ENCODE measurements at regions not wholly inside any gene's neighbourhood (a gene's known extent, or its start where the extent isn't known, plus 50 kb on each side); places are given as distances from the start of the nearest gene placed in this dataset.

GRCh38 chr6:140398076-140398475, 1023.6 kb upstream of the CITED2 start:
- Histone ChIP-seq H3K4me3 (ENCODE audit: low read length in 2 of 2) (no peak overlapping the region), H3K27ac (ENCODE audit: low read depth in 1 of 2, low read length in 1 of 2) (no peak overlapping the region), H3K9me3 (ENCODE audit: control insufficient read depth in 2 of 2, insufficient read depth in 1 of 2, low read length in 1 of 2) (no peaks in the 10 kb centered on the region), H3K27me3 (ENCODE audit: control insufficient read depth in 2 of 2, insufficient read depth in 1 of 2, low read length in 1 of 2) (no peaks in the 10 kb centered on the region), H3K36me3 (ENCODE audit: control insufficient read depth in 2 of 2, insufficient read depth in 2 of 2, low read length in 1 of 2) (no peaks in the 10 kb centered on the region), H3K4me1 (ENCODE audit: control insufficient read depth in 2 of 2, insufficient read depth in 2 of 2, low read length in 2 of 2) (no peaks in the 10 kb centered on the region)
- no peak for DNase-seq (ENCODE audit: low read depth in 6 of 9, low spot score in 9 of 9)

DNA sequence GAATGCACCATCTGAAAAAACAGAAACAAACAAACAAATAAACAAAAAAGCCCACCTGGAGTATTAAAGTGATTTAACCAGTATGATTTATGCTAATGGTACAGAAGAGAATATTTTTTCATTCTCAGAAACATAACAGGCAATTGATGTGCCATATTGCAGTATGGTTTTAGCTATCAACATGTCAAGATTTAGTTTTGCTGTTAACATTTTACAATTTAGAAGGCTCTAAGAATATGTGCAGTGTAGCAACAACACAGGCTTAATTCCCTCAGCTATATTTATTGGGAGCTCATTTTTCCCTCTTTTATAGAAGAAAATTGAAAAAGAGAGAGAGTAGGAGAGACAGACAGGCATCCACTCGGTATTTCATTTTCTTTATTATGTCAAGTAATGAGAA, 1022.7 kb upstream of the CITED2 start:
- Histone ChIP-seq H3K27ac (ENCODE audit: low read depth in 1 of 2, low read length in 1 of 2) (no peak overlapping the region), H3K27me3 (ENCODE audit: control insufficient read depth in 2 of 2, insufficient read depth in 1 of 2, low read length in 1 of 2) (no peaks in the 10 kb centered on the region), H3K36me3 (ENCODE audit: control insufficient read depth in 2 of 2, insufficient read depth in 2 of 2, low read length in 1 of 2) (no peaks in the 10 kb centered on the region), H3K4me3 (ENCODE audit: low read length in 2 of 2) (no peak overlapping the region), H3K4me1 (ENCODE audit: control insufficient read depth in 2 of 2, insufficient read depth in 2 of 2, low read length in 2 of 2) (no peaks in the 10 kb centered on the region), H3K9me3 (ENCODE audit: control insufficient read depth in 2 of 2, insufficient read depth in 1 of 2, low read length in 1 of 2) (no peaks in the 10 kb centered on the region)
- DNase-seq (ENCODE audit: low read depth in 6 of 9, low spot score in 9 of 9) = no peak
- WGBS = 92% methylated on average over 1 of the region's 1 CpG

- H3K36me3 ChIP-seq (ENCODE audit: control insufficient read depth in 2 of 2, insufficient read depth in 2 of 2, low read length in 1 of 2) = no peaks in the 10 kb centered on the region
- no peak overlapping the region for H3K27ac ChIP-seq (ENCODE audit: low read depth in 1 of 2, low read length in 1 of 2)
- H3K4me3 ChIP-seq (ENCODE audit: low read length in 2 of 2) = no peak overlapping the region
- no peaks in the 10 kb centered on the region for H3K9me3 ChIP-seq (ENCODE audit: control insufficient read depth in 2 of 2, insufficient read depth in 1 of 2, low read length in 1 of 2)
- WGBS = 72% methylated on average over 6 of the region's 6 CpGs
- no peaks in the 10 kb centered on the region for H3K27me3 ChIP-seq (ENCODE audit: control insufficient read depth in 2 of 2, insufficient read depth in 1 of 2, low read length in 1 of 2)
- no peaks in the 10 kb centered on the region for H3K4me1 ChIP-seq (ENCODE audit: control insufficient read depth in 2 of 2, insufficient read depth in 2 of 2, low read length in 2 of 2)
- DNase-seq (ENCODE audit: low read depth in 6 of 9, low spot score in 9 of 9) = no peak
Observed at GRCh38 chr6:140393665-140394540, 1019.5 kb upstream of the CITED2 start.

DNA sequence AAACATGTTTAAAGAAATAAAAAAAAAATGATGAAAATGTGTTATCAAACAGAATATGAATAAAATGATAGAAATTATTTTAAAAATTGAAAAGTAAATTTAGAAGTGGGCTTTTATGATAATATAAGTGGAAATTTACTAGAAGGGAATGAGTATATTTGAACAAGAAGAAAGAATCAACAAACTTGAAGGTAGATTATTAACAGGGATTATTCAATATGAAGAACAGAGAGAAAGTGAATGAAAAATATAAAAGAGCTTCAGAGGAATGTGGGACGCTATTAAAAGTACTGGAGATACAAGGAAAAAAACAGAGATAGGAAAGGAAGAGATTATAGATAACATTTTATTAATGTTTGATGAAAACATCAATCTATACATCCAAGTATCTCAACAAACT, 1014.4 kb upstream of the CITED2 start:
- WGBS = 97% methylated on average over 1 of the region's 1 CpG

DNA sequence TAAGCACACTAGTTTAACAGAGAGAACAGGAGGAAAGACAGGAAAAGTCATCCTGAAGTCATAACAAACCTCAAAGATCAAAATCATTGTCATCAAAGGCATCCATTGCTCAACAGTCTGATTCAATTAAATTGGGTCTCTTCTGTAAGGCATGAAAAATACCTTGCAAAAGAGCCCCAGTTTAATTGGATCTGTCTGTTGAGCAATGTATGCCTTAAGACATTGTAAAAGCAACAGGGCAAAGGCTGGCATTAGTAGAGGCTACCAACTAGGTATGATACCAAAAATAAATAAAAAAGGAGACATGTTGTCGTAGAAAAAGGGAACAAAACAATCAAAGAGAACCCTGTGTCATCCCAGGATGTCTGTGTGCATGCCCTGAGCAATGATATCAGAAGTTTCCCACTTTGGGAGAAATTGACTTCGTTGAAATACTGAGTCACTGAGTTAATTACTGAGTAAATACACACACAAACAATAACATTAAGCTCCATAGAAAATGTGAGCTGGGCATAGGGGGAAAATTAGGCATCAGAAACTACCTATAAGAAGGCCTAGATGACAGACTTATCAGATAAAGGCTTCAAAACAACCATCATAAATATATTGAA, 1013.8 kb upstream of the CITED2 start:
- no peaks in the 10 kb centered on the region for H3K4me1 ChIP-seq (ENCODE audit: control insufficient read depth in 2 of 2, insufficient read depth in 2 of 2, low read length in 2 of 2)
- H3K9me3 ChIP-seq (ENCODE audit: control insufficient read depth in 2 of 2, insufficient read depth in 1 of 2, low read length in 1 of 2) = peaks cover 0 to 6% of the 10 kb centered on the region in 2 donors
- no peaks in the 10 kb centered on the region for H3K36me3 ChIP-seq (ENCODE audit: control insufficient read depth in 2 of 2, insufficient read depth in 2 of 2, low read length in 1 of 2)
- no peak overlapping the region for H3K4me3 ChIP-seq (ENCODE audit: low read length in 2 of 2)
- DNase-seq (ENCODE audit: low read depth in 6 of 9, low spot score in 9 of 9) = no peak
- H3K27me3 ChIP-seq (ENCODE audit: control insufficient read depth in 2 of 2, insufficient read depth in 1 of 2, low read length in 1 of 2) = no peaks in the 10 kb centered on the region
- 86% methylated on average over 2 of the region's 2 CpGs for WGBS
- H3K27ac ChIP-seq (ENCODE audit: low read depth in 1 of 2, low read length in 1 of 2) = no peak overlapping the region

More for the DNA sequence above, 1014.4 kb upstream of the CITED2 start:
- H3K27me3 ChIP-seq (ENCODE audit: control insufficient read depth in 2 of 2, insufficient read depth in 1 of 2, low read length in 1 of 2) = no peaks in the 10 kb centered on the region
- H3K9me3 ChIP-seq (ENCODE audit: control insufficient read depth in 2 of 2, insufficient read depth in 1 of 2, low read length in 1 of 2) = peaks cover 0 to 6% of the 10 kb centered on the region in 2 donors
- no peak for DNase-seq (ENCODE audit: low read depth in 6 of 9, low spot score in 9 of 9)
- H3K4me3 ChIP-seq (ENCODE audit: low read length in 2 of 2) = no peak overlapping the region
- no peaks in the 10 kb centered on the region for H3K36me3 ChIP-seq (ENCODE audit: control insufficient read depth in 2 of 2, insufficient read depth in 2 of 2, low read length in 1 of 2)
- no peaks in the 10 kb centered on the region for H3K4me1 ChIP-seq (ENCODE audit: control insufficient read depth in 2 of 2, insufficient read depth in 2 of 2, low read length in 2 of 2)
- H3K27ac ChIP-seq (ENCODE audit: low read depth in 1 of 2, low read length in 1 of 2) = no peak overlapping the region

DNA sequence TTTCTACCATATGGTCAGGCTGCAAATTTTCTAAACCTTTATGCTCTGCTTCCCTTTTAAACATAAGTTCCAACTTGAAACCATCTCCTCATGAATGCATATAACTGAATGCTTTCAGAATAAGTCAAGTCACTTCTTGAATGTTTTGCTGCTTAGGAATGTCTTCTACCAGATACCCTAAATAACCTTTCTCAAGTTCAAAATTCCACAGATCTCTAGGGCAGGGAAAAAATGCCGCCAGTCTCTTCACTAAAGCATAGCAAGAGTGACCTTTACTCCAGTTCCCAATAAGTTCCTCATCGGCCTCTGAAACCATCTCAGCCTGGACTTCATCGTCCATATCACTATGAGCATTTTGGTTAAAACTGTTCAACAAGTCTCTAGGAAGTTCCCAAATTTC, 1011.2 kb upstream of the CITED2 start:
- Histone ChIP-seq H3K9me3 (ENCODE audit: control insufficient read depth in 2 of 2, insufficient read depth in 1 of 2, low read length in 1 of 2) (peaks cover 0 to 6% of the 10 kb centered on the region in 2 donors), H3K27me3 (ENCODE audit: control insufficient read depth in 2 of 2, insufficient read depth in 1 of 2, low read length in 1 of 2) (no peaks in the 10 kb centered on the region), H3K27ac (ENCODE audit: low read depth in 1 of 2, low read length in 1 of 2) (no peak overlapping the region), H3K4me3 (ENCODE audit: low read length in 2 of 2) (no peak overlapping the region), H3K4me1 (ENCODE audit: control insufficient read depth in 2 of 2, insufficient read depth in 2 of 2, low read length in 2 of 2) (no peaks in the 10 kb centered on the region), H3K36me3 (ENCODE audit: control insufficient read depth in 2 of 2, insufficient read depth in 2 of 2, low read length in 1 of 2) (no peaks in the 10 kb centered on the region)
- no peak for DNase-seq (ENCODE audit: low read depth in 6 of 9, low spot score in 9 of 9)
- WGBS = 96% methylated on average over 3 of the region's 3 CpGs

DNA sequence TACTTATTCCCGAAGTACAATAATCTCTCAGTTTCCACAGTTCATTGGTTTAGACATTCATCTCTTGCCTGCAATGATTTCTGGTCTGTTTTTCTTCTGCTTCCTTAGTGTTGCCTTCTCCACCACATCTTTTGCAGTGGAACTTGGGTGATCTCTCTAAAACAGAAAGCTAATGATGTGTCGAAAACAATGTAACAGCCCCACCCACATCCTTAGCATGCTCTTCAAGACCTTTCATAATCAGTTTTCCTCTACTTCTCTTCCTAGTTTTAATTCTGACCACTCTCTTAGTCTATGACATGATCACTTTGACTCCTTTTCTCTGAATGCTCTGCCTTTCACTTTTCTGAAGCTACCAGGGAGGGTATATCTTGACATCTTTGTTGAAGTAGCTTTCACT, 1007.9 kb upstream of the CITED2 start:
- no peak for DNase-seq (ENCODE audit: low read depth in 6 of 9, low spot score in 9 of 9)
- H3K27me3 ChIP-seq (ENCODE audit: control insufficient read depth in 2 of 2, insufficient read depth in 1 of 2, low read length in 1 of 2) = no peaks in the 10 kb centered on the region
- H3K9me3 ChIP-seq (ENCODE audit: control insufficient read depth in 2 of 2, insufficient read depth in 1 of 2, low read length in 1 of 2) = peaks cover 0 to 6% of the 10 kb centered on the region in 2 donors
- no peak overlapping the region for H3K4me3 ChIP-seq (ENCODE audit: low read length in 2 of 2)
- 95% methylated on average over 2 of the region's 2 CpGs for WGBS
- no peak overlapping the region for H3K27ac ChIP-seq (ENCODE audit: low read depth in 1 of 2, low read length in 1 of 2)
- no peaks in the 10 kb centered on the region for H3K4me1 ChIP-seq (ENCODE audit: control insufficient read depth in 2 of 2, insufficient read depth in 2 of 2, low read length in 2 of 2)
- H3K36me3 ChIP-seq (ENCODE audit: control insufficient read depth in 2 of 2, insufficient read depth in 2 of 2, low read length in 1 of 2) = no peaks in the 10 kb centered on the region

GRCh38 chr6:140380427-140381218, 1006.2 kb upstream of the CITED2 start:
- H3K36me3 ChIP-seq (ENCODE audit: control insufficient read depth in 2 of 2, insufficient read depth in 2 of 2, low read length in 1 of 2) = no peaks in the 10 kb centered on the region
- no peak overlapping the region for H3K4me3 ChIP-seq (ENCODE audit: low read length in 2 of 2)
- H3K4me1 ChIP-seq (ENCODE audit: control insufficient read depth in 2 of 2, insufficient read depth in 2 of 2, low read length in 2 of 2) = no peaks in the 10 kb centered on the region
- H3K9me3 ChIP-seq (ENCODE audit: control insufficient read depth in 2 of 2, insufficient read depth in 1 of 2, low read length in 1 of 2) = peaks cover 0 to 6% of the 10 kb centered on the region in 2 donors
- WGBS = 94% methylated on average over 3 of the region's 3 CpGs
- no peak for DNase-seq (ENCODE audit: low read depth in 6 of 9, low spot score in 9 of 9)
- no peaks in the 10 kb centered on the region for H3K27me3 ChIP-seq (ENCODE audit: control insufficient read depth in 2 of 2, insufficient read depth in 1 of 2, low read length in 1 of 2)
- no peak overlapping the region for H3K27ac ChIP-seq (ENCODE audit: low read depth in 1 of 2, low read length in 1 of 2)

DNA sequence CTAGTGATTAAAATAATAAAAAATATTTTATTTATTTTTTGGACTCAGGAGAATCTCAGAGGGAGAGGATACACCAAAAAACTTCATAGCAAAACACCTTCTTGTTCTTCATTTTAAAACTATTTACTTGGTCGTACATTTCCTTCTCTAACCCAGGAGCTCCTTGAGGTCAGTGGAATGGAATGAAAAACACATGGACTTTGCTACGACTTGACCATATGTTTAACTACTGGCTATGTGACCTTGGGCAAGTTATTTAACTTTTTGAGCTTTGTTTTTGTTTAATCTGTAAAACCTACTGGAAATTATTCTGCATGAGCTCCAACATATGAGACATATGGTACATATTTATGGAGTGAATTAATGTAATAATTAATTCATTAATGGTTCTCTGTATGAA, 1005.5 kb upstream of the CITED2 start:
- no peaks in the 10 kb centered on the region for H3K4me1 ChIP-seq (ENCODE audit: control insufficient read depth in 2 of 2, insufficient read depth in 2 of 2, low read length in 2 of 2)
- no peaks in the 10 kb centered on the region for H3K36me3 ChIP-seq (ENCODE audit: control insufficient read depth in 2 of 2, insufficient read depth in 2 of 2, low read length in 1 of 2)
- peaks cover 0 to 1% of the 10 kb centered on the region in 2 donors for H3K9me3 ChIP-seq (ENCODE audit: control insufficient read depth in 2 of 2, insufficient read depth in 1 of 2, low read length in 1 of 2)
- WGBS = 95% methylated on average over 2 of the region's 2 CpGs
- H3K4me3 ChIP-seq (ENCODE audit: low read length in 2 of 2) = no peak overlapping the region
- no peaks in the 10 kb centered on the region for H3K27me3 ChIP-seq (ENCODE audit: control insufficient read depth in 2 of 2, insufficient read depth in 1 of 2, low read length in 1 of 2)
- DNase-seq (ENCODE audit: low read depth in 6 of 9, low spot score in 9 of 9) = no peak
- no peak overlapping the region for H3K27ac ChIP-seq (ENCODE audit: low read depth in 1 of 2, low read length in 1 of 2)

All from thymus (tissue), 11 donors.